Stomach (tissue), 8 donors: ENCODE measurements at regions not wholly inside any gene's neighbourhood (a gene's known extent, or its start where the extent isn't known, plus 50 kb on each side); places are given as distances from the start of the nearest gene placed in this dataset.
A peak's percentile ranks its signal among the peaks of the same experiment; 100 is the strongest.

ENCODE experiments used
- DNase-seq, 2 donors: peaks; one replicate each; pipeline versions ENCODE4 v3.0.0 to v3.0.0-alpha.2; 2013 to 2019
- H3K27ac ChIP-seq, 5 donors: fragments of 200-600 bp in 4 of 5; sonication (generic) in 4 of 5; one replicate each; pipeline ENCODE4 v1.5.1; 2013 to 2019; ENCODE audit warnings: mild to moderate bottlenecking in 1 of 5, moderate library complexity in 1 of 5
- H3K27me3 ChIP-seq, 3 donors: fragments of 200-600 bp; sonication (generic); one replicate each; pipeline ENCODE4 v1.5.1; 2017 to 2019; ENCODE audit warnings: mixed run types in 1 of 3
- H3K36me3 ChIP-seq, 4 donors: fragments of 200-600 bp; sonication (generic); 1 replicate in 3 of 4; 2 replicates in 1 of 4; pipeline ENCODE4 v1.5.1; 2016 to 2019
- H3K4me1 ChIP-seq, 4 donors: fragments of 200-600 bp; sonication (generic); one replicate each; pipeline ENCODE4 v1.5.1; 2016 to 2019
- H3K4me3 ChIP-seq, 4 donors: fragments of 200-600 bp; sonication (generic) in 3 of 4; one replicate each; pipeline ENCODE4 v1.5.1; 2016 to 2019; ENCODE audit warnings: mild to moderate bottlenecking in 1 of 4
- H3K9me3 ChIP-seq, 4 donors: fragments of 200-600 bp; sonication (generic); one replicate each; pipeline ENCODE4 v1.5.1; 2016 to 2019
- EP300 ChIP-seq: sonication (generic); formaldehyde crosslinking; IDR thresholded peaks from one replicate; pipeline ENCODE4 v1.6.1; 2017; ENCODE audit warnings: antibody characterized with exemption
- POLR2A ChIP-seq, 4 donors: fragments of 450-650 bp; IDR thresholded peaks; one replicate each; pipeline ENCODE4 v1.6.1; 2016; ENCODE audit warnings: antibody characterized with exemption in 4 of 4, control low read depth in 2 of 4, mild to moderate bottlenecking in 1 of 4, moderate library complexity in 1 of 4
- POLR2AphosphoS5 ChIP-seq, 3 donors: sonication (generic); formaldehyde crosslinking; IDR thresholded peaks; one replicate each; pipeline ENCODE4 v1.6.1; 2016; ENCODE audit warnings: antibody characterized with exemption in 3 of 3
- WGBS, 5 donors: extraction: QIAGEN DNeasy Blood & Tissue Kit in 3 of 5; methylation state at CpG; one replicate each; pipeline versions ENCODE4 v1.1.5 to v1.1.7; 2013 to 2018; 5-methylcytosine and 5-hydroxymethylcytosine counted together
- intact Hi-C: fragments of 100-400 bp; cut with DNase I; formaldehyde crosslinking; loops from one replicate; pipeline ENCODE4 v1.15.1; 2023; ENCODE audit warnings: low total_unique reads
- TF ChIP-seq, protein P1 (sequence below), 7 experiments: fragments of 450-650 bp in 4 of 7; fragments of 200-600 bp in 3 of 7; sonication (generic) in 3 of 7; IDR thresholded peaks; one replicate each; pipeline ENCODE4 v1.5.1; 2016 to 2019; ENCODE audit warnings: antibody characterized with exemption in 7 of 7, control low read depth in 2 of 7, mild to moderate bottlenecking in 1 of 7
- donor health status: healthy with polysubstance abuse.
- donor health status: Bipolar disorder and iron deficiency.
- donor health status: healthy.

DNA sequence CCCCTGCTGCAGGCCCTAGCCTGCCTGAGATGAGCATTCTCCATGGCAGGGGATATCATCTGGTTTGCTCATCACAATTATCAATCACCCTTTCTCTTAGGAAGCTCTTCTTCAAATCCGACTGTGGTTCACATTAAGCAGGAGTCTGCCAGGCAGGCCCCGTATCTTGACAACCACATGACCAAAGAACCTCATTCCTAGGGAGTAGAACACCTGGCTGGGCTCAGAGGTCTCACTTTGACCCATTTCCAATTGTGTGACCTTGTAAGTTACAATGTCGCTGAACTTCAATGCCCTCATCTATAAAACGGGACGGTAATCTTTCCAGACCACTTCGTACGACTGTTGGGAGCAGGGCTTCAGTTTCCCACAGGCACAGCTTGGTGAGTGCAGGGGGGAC lies 156.4 kb upstream of the PCBD1 start:
- no peak for TF ChIP-seq POLR2AphosphoS5 (IDR thresholded peaks at IDR 0.05)
- no peak for TF ChIP-seq POLR2A (IDR thresholded peaks at IDR 0.05)
- TF ChIP-seq, protein P1, sequence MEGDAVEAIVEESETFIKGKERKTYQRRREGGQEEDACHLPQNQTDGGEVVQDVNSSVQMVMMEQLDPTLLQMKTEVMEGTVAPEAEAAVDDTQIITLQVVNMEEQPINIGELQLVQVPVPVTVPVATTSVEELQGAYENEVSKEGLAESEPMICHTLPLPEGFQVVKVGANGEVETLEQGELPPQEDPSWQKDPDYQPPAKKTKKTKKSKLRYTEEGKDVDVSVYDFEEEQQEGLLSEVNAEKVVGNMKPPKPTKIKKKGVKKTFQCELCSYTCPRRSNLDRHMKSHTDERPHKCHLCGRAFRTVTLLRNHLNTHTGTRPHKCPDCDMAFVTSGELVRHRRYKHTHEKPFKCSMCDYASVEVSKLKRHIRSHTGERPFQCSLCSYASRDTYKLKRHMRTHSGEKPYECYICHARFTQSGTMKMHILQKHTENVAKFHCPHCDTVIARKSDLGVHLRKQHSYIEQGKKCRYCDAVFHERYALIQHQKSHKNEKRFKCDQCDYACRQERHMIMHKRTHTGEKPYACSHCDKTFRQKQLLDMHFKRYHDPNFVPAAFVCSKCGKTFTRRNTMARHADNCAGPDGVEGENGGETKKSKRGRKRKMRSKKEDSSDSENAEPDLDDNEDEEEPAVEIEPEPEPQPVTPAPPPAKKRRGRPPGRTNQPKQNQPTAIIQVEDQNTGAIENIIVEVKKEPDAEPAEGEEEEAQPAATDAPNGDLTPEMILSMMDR (IDR thresholded peaks at IDR 0.05): no peak
- TF ChIP-seq EP300: no peak
- Histone ChIP-seq H3K9me3 (no peaks in the 10 kb centered on the region), H3K27ac (no peak overlapping the region), H3K27me3 (peaks cover 0 to 25% (median 0%) of the 10 kb centered on the region in 3 donors), H3K4me3 (no peak overlapping the region), H3K4me1 (no peaks in the 10 kb centered on the region), H3K36me3 (no peaks in the 10 kb centered on the region)
- DNase-seq: no peak
- intact Hi-C loops: no loop called here
- WGBS, 5 donors: 81 to 87% (median 85%) methylated on average over 7 of the region's 7 CpGs

GRCh38 chr10:71045204-71045809 lies 156.9 kb upstream of the PCBD1 start:
- Histone ChIP-seq H3K9me3 (no peaks in the 10 kb centered on the region), H3K4me3 (no peak overlapping the region), H3K36me3 (no peaks in the 10 kb centered on the region), H3K27me3 (peaks cover 0 to 25% (median 0%) of the 10 kb centered on the region in 3 donors), H3K27ac (no peak overlapping the region), H3K4me1 (no peaks in the 10 kb centered on the region)
- TF ChIP-seq EP300 (no peak), POLR2AphosphoS5 (IDR thresholded peaks at IDR 0.05) (no peak), POLR2A (IDR thresholded peaks at IDR 0.05) (no peak)
- TF ChIP-seq, protein P1 (IDR thresholded peaks at IDR 0.05): no peak
- peak in 1 of 2 donors; percentile 53 for DNase-seq
- intact Hi-C loops: no loop called here
- 48 to 61% (median 52%) methylated on average over 9 to 10 of the region's 10 CpGs for WGBS, 5 donors

DNA sequence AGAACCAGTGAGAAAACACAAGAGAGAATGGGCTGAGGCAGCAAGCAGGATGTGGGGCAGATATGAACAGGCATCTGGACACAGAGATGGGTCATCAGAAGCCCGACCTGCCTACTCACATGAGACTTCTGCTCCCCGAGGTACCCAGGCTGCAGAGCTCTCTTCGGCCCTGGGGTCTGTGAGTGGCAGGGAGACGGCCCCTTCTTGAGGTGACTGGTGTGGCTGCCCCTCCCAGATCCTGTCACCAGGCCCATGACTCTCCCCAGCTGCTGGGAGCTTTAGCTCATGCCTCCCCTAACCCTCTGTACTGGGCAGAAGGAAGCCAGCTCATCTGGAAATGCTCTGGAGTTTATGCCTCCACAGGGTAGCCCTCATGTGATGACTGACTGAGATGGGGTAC lies 157.6 kb upstream of the PCBD1 start:
- H3K4me1 ChIP-seq: no peaks in the 10 kb centered on the region
- intact Hi-C loops: no loop called here
- 37 to 68% (median 65%) methylated on average over 2 to 4 of the region's 4 CpGs for WGBS, 5 donors
- no peak overlapping the region for H3K27ac ChIP-seq
- no peak for DNase-seq
- TF ChIP-seq POLR2AphosphoS5 (IDR thresholded peaks at IDR 0.05): no peak
- no peaks in the 10 kb centered on the region for H3K9me3 ChIP-seq
- no peaks in the 10 kb centered on the region for H3K36me3 ChIP-seq
- H3K27me3 ChIP-seq: peaks cover 0 to 25% (median 0%) of the 10 kb centered on the region in 3 donors
- no peak overlapping the region for H3K4me3 ChIP-seq

DNA sequence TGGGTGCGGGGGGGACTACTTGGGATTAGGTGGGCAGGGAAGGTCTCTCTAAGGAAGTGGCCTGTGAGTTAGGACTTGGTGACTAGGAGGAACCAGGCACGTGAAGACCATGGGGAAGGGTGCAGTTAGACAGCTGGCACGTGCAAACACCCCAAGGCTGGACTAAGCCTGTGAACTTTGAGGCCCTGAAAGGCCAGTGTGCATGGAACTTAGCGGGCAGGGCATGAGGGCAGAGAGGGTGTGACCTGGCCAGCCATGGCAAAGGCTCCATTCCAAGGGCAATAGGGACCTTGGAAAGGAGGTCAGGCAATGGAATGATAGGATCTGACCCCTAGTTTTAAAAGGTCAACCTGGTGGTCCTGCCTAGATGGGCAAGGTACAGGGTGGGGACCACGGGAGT lies 158.4 kb upstream of the PCBD1 start:
- WGBS, 5 donors: 72 to 87% (median 80%) methylated on average over 5 of the region's 5 CpGs
- TF ChIP-seq POLR2A (IDR thresholded peaks at IDR 0.05): no peak
- TF ChIP-seq POLR2AphosphoS5 (IDR thresholded peaks at IDR 0.05): no peak
- no peak for TF ChIP-seq EP300
- TF ChIP-seq, protein P1 (IDR thresholded peaks at IDR 0.05): no peak

DNA sequence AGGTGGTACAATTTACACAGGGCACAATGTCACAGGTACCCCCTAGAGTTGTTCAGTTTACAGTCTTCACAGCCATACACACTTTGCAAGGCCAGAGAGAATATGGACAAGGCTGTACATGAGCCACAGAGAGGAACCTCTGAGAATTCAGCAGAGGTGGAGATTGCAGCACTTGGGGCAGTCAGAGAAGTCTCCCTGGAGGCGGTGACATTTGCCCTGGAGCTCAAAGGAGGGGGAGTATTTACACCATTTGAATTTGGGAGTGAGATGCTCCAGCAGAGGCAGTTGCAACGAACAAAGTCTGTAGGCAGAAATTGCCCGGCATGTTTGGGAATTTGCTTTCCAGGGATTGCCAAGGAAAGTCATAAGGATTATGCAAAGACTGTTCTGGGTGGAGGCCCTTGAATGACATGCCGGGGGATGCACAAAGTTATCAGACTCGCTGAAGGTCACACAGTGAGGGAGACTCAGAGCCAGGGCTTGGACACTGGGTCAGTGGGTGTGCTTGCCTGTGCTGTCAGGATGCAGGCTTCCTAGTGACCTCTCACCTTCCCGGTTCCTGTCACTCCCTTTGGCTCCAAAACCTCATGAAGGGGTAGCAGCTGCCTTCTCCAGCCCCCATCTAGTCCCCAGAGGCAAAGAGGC lies 160.7 kb upstream of the PCBD1 start:
- TF ChIP-seq EP300: no peak
- TF ChIP-seq POLR2AphosphoS5 (IDR thresholded peaks at IDR 0.05): no peak
- TF ChIP-seq POLR2A (IDR thresholded peaks at IDR 0.05): no peak
- TF ChIP-seq, protein P1 (IDR thresholded peaks at IDR 0.05): no peak
- no peak for DNase-seq
- Histone ChIP-seq H3K36me3 (no peaks in the 10 kb centered on the region), H3K4me1 (no peaks in the 10 kb centered on the region), H3K27ac (no peak overlapping the region), H3K9me3 (no peaks in the 10 kb centered on the region), H3K27me3 (peaks cover 0 to 36% (median 0%) of the 10 kb centered on the region in 3 donors), H3K4me3 (no peak overlapping the region)
- intact Hi-C loops: no loop called here
- WGBS, 5 donors: 73 to 82% (median 79%) methylated on average over 6 of the region's 6 CpGs

More for the DNA sequence above, 158.4 kb upstream of the PCBD1 start:
- H3K27ac ChIP-seq: no peak overlapping the region
- peaks cover 0 to 26% (median 0%) of the 10 kb centered on the region in 3 donors for H3K27me3 ChIP-seq
- H3K4me3 ChIP-seq: no peak overlapping the region
- no peaks in the 10 kb centered on the region for H3K36me3 ChIP-seq
- H3K4me1 ChIP-seq: no peaks in the 10 kb centered on the region
- no peaks in the 10 kb centered on the region for H3K9me3 ChIP-seq
- intact Hi-C loops: no loop called here
- no peak for DNase-seq
